GM12878 (cell line): ENCODE measurements at regions not wholly inside any gene's neighbourhood (a gene's known extent, or its start where the extent isn't known, plus 50 kb on each side); places are given as distances from the start of the nearest gene placed in this dataset.

Experiments used
- ATAC-seq: fragments of 200-7000 bp; cut with Tn5 transposase; 3 replicates; pipeline ENCODE4 v1.9.1; 2020; ENCODE audit warnings: mild to moderate bottlenecking, moderate library complexity
- BruUV-seq: library from RNA; stranded (reverse); fragments of 400-500 nt; replicated peaks from 2 replicates; lab custom pipeline; 2021; lab: Mats Ljungman, UMichigan
- CTCF ChIA-PET: fragments of 300-600 bp; sonication (Branson Sonifier 250); formaldehyde crosslinking; extraction: SDS; loops from one replicate; lab custom pipeline; 2021; ENCODE audit warnings: inconsistent platforms; lab: Yijun Ruan, JAX
- POLR2A ChIA-PET: fragments of 350-600 bp; formaldehyde crosslinking; extraction: SDS; loops from one replicate; lab custom pipeline; 2021; ENCODE audit warnings: inconsistent platforms; lab: Charles Lee
- RAD21 ChIA-PET: fragments of 300-600 bp; sonication (Branson Sonifier 250); formaldehyde crosslinking; loops from one replicate; lab custom pipeline; 2023; ENCODE audit warnings: antibody characterized with exemption; ENCODE audit not compliant: unreplicated experiment; lab: Charles Lee
- SMC1A ChIA-PET: fragments of 300-600 bp; sonication (Branson Sonifier 250); formaldehyde crosslinking; loops from one replicate; lab custom pipeline; 2023; ENCODE audit not compliant: unreplicated experiment, uncharacterized antibody; lab: Charles Lee
- DNase-seq: peaks from one replicate; pipeline ENCODE4 v3.0.0-alpha.2; 2011; ENCODE audit warnings: low read depth, low spot score
- FAIRE-seq: peaks from 3 replicates; lab custom pipeline; 2011; peaks lifted over from hg19 to GRCh38; lab: Jason Lieb, UNC
- H2AFZ ChIP-seq: 2 replicates; pipeline ENCODE4 v1.6.0; 2011; ENCODE audit warnings: low read depth, low read length, control low read depth; ENCODE audit not compliant: control insufficient read depth
- H3K27ac ChIP-seq: 2 replicates; pipeline ENCODE4 v1.5.1; 2011; ENCODE audit warnings: control low read depth; ENCODE audit not compliant: control insufficient read depth, insufficient read depth
- H3K27me3 ChIP-seq, 2 experiments: replicated peaks in 1 of 2; 2 replicates each; pipeline versions ENCODE4 v1.6.0 to v1.6.1; 2011; ENCODE audit warnings: low read length in 1 of 2; ENCODE audit not compliant: control insufficient read depth in 2 of 2, insufficient read depth in 2 of 2
- H3K36me3 ChIP-seq, 2 experiments: 2 replicates each; pipeline ENCODE4 v1.5.1; 2011; ENCODE audit warnings: low read length in 1 of 2; ENCODE audit not compliant: control insufficient read depth in 2 of 2, insufficient read depth in 2 of 2
- H3K4me1 ChIP-seq: 2 replicates; pipeline ENCODE4 v1.6.1; 2011; ENCODE audit warnings: mild to moderate bottlenecking, low read length, moderate library complexity, mixed read lengths; ENCODE audit not compliant: control insufficient read depth, insufficient read depth
- H3K4me2 ChIP-seq: 2 replicates; pipeline ENCODE4 v1.6.0; 2011; ENCODE audit warnings: control low read depth; ENCODE audit not compliant: control insufficient read depth, insufficient read depth
- H3K4me3 ChIP-seq: fragments of 200-600 bp; sonication (generic); 2 replicates; pipeline ENCODE4 v1.5.1; 2016
- H3K79me2 ChIP-seq: 2 replicates; pipeline ENCODE4 v1.6.0; 2011; ENCODE audit warnings: low read length; ENCODE audit not compliant: control insufficient read depth, insufficient read depth
- H3K9ac ChIP-seq: 2 replicates; pipeline ENCODE4 v1.8.0; 2011; ENCODE audit warnings: low read length, control low read depth, mixed read lengths; ENCODE audit not compliant: control insufficient read depth, insufficient read depth
- H3K9me3 ChIP-seq: replicated peaks from 3 replicates; pipeline ENCODE4 v1.5.1; 2011; ENCODE audit warnings: mild to moderate bottlenecking, low read length; ENCODE audit not compliant: control insufficient read depth, insufficient read depth
- H4K20me1 ChIP-seq: 2 replicates; pipeline ENCODE4 v1.6.0; 2011; ENCODE audit not compliant: control insufficient read depth, insufficient read depth
- CBFB ChIP-seq: IDR thresholded peaks from 2 replicates; pipeline ENCODE4 v1.6.1; 2016; ENCODE audit warnings: antibody characterized with exemption, low read depth
- DPF2 ChIP-seq: fragments of 450-650 bp; IDR thresholded peaks from 2 replicates; pipeline ENCODE4 v1.6.1; 2017; ENCODE audit warnings: mild to moderate bottlenecking
- FOS ChIP-seq: IDR thresholded peaks from 3 replicates; pipeline ENCODE4 v1.6.1; 2011; ENCODE audit warnings: borderline replicate concordance; ENCODE audit not compliant: insufficient read length; ENCODE audit errors: extremely low read depth
- FOXM1 ChIP-seq: IDR thresholded peaks from 2 replicates; pipeline ENCODE4 v1.6.1; 2012; ENCODE audit warnings: low read depth, mild to moderate bottlenecking, inconsistent platforms, low read length, moderate library complexity
- MXI1 ChIP-seq: fragments of 150-350 bp; IDR thresholded peaks from 2 replicates; pipeline ENCODE4 v1.6.1; 2011; ENCODE audit warnings: low read depth, mild to moderate bottlenecking, inconsistent platforms, low read length, improper control_type of control experiment
- RCOR1 ChIP-seq: conservative IDR thresholded peaks from 2 replicates; pipeline ENCODE4 v1.6.1; 2012; ENCODE audit warnings: low read depth, low read length, improper control_type of control experiment
- SIX5 ChIP-seq: IDR thresholded peaks from 2 replicates; pipeline ENCODE4 v1.6.1; 2011; ENCODE audit warnings: mild to moderate bottlenecking, low read depth, low read length, moderate library complexity; ENCODE audit not compliant: severe bottlenecking
- SRF ChIP-seq, 2 experiments: IDR thresholded peaks; 2 replicates each; pipeline ENCODE4 v1.6.1; 2011; ENCODE audit warnings: low read depth in 2 of 2, low read length in 2 of 2, mild to moderate bottlenecking in 1 of 2, moderate library complexity in 1 of 2
- SUPT20H ChIP-seq: IDR thresholded peaks from 2 replicates; pipeline ENCODE4 v1.6.1; 2011; ENCODE audit warnings: low read depth, mild to moderate bottlenecking, low read length, moderate library complexity, borderline replicate concordance; ENCODE audit not compliant: control insufficient read depth
- WGBS: methylation state at CpG from one replicate; pipeline ENCODE4 v1.1.6; 2016; ENCODE audit warnings: low lambda C conversion rate; ENCODE audit not compliant: insufficient replicate concordance, insufficient coverage; ENCODE audit errors: missing lambda C conversion rate; 5-methylcytosine and 5-hydroxymethylcytosine counted together
- in situ Hi-C: fragments of 300-500 bp; cut with MboI; formaldehyde crosslinking; loops from 9 replicates; pipeline ENCODE4 v1.14.3; 2018; ENCODE audit warnings: mixed read lengths
- intact Hi-C: fragments of 100-400 bp; cut with micrococcal nuclease; formaldehyde crosslinking; loops from one replicate; pipeline ENCODE4 v1.14.2; 2022; ENCODE audit not compliant: unreplicated experiment
- TF ChIP-seq, protein P1 (sequence below): fragments of 450-650 bp; IDR thresholded peaks from 2 replicates; pipeline ENCODE4 v1.6.1; 2018; ENCODE audit warnings: borderline replicate concordance, mild to moderate bottlenecking; ENCODE audit not compliant: partially characterized antibody
- TF ChIP-seq, protein P2 (sequence below): IDR thresholded peaks from 2 replicates; pipeline ENCODE4 v1.6.1; 2012; ENCODE audit warnings: low read depth, low read length, improper control_type of control experiment

DNA sequence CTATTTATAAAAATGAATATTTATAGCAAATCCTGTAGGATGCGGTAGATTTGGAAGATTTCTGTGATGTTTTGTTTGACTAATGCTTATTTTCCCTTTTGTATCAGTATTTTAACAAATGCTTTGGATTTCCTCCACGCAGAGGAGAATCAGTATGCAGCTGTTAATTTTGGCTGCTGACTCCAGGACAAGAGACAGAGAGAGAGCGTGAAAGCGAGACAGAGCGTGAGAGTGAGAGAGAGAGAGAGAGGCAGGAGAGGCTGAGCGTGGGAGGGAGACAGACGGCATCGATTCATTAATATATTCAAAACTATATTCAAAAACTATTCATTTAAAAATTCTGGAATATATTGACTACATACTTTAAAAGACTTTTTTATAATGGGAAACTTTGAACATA lies 62.5 kb downstream of the RRM2 start:
- POLR2A ChIA-PET: no interaction called here
- no TSS peak for BruUV-seq
- no peak overlapping the region for H2AFZ ChIP-seq
- WGBS: 84% methylated on average over 8 of the region's 8 CpGs
- RAD21 ChIA-PET: no interaction called here
- no peak overlapping the region for H3K4me3 ChIP-seq
- SMC1A ChIA-PET: no interaction called here
- no peaks in the 10 kb centered on the region for H3K9me3 ChIP-seq
- no peak overlapping the region for H3K27ac ChIP-seq
- FAIRE-seq (no peak), ATAC-seq (no peak)
- intact Hi-C loops: no loop called here
- H3K27me3 ChIP-seq: no peaks in the 10 kb centered on the region
- TF ChIP-seq, protein P1, sequence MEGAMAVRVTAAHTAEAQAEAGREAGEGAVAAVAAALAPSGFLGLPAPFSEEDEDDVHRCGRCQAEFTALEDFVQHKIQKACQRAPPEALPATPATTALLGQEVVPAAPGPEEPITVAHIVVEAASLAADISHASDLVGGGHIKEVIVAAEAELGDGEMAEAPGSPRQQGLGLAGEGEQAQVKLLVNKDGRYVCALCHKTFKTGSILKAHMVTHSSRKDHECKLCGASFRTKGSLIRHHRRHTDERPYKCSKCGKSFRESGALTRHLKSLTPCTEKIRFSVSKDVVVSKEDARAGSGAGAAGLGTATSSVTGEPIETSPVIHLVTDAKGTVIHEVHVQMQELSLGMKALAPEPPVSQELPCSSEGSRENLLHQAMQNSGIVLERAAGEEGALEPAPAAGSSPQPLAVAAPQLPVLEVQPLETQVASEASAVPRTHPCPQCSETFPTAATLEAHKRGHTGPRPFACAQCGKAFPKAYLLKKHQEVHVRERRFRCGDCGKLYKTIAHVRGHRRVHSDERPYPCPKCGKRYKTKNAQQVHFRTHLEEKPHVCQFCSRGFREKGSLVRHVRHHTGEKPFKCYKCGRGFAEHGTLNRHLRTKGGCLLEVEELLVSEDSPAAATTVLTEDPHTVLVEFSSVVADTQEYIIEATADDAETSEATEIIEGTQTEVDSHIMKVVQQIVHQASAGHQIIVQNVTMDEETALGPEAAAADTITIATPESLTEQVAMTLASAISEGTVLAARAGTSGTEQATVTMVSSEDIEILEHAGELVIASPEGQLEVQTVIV: no peak
- TF ChIP-seq SUPT20H (no peak), SIX5 (no peak), FOS (no peak), RCOR1 (no peak), MXI1 (no peak), CBFB (no peak), DPF2 (no peak), FOXM1 (no peak), SRF (IDR thresholded peaks at IDR 0.05; ENCODE audit: low read depth in 2 of 2, low read length in 2 of 2) (no peak)
- TF ChIP-seq, protein P2, sequence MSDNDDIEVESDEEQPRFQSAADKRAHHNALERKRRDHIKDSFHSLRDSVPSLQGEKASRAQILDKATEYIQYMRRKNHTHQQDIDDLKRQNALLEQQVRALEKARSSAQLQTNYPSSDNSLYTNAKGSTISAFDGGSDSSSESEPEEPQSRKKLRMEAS: no peak
- TF ChIP-seq, all 136 proteins: peak for 0
- CTCF ChIA-PET: no interaction called here
- no peak for DNase-seq
- H3K9ac ChIP-seq: no peak overlapping the region
- H4K20me1 ChIP-seq: no peaks in the 10 kb centered on the region
- no peak overlapping the region for H3K4me2 ChIP-seq
- H3K79me2 ChIP-seq: no peaks in the 10 kb centered on the region
- in situ Hi-C loops: no loop called here
- no peaks in the 10 kb centered on the region for H3K4me1 ChIP-seq
- H3K36me3 ChIP-seq: peaks cover 0 to 11% of the 10 kb centered on the region in 2 experiments; a peak in 2 of 4 replicates
